Omental fat pad (tissue), 3 donors: ENCODE measurements at regions not wholly inside any gene's neighbourhood (a gene's known extent, or its start where the extent isn't known, plus 50 kb on each side); places are given as distances from the start of the nearest gene placed in this dataset.

Source experiments
- ATAC-seq: fragments of 150-250 bp; one replicate; pipeline ENCODE4 v1.9.1; 2016; ENCODE audit warnings: mild to moderate bottlenecking, moderate library complexity; ENCODE audit not compliant: low FRiP score
- DNase-seq: peaks from one replicate; pipeline ENCODE4 v3.0.0-alpha.2; 2019; ENCODE audit warnings: low spot score
- CTCF ChIP-seq, 3 donors: fragments of 450-650 bp; IDR thresholded peaks; one replicate each; pipeline ENCODE4 v1.5.1; 2016 to 2017; ENCODE audit warnings: antibody characterized with exemption in 3 of 3, mild to moderate bottlenecking in 3 of 3, moderate library complexity in 2 of 3

GRCh38 chr21:38718481-38718880 is 87.2 kb upstream of the ETS2 start:
- TF ChIP-seq CTCF (IDR thresholded peaks at IDR 0.05) = no peak
- ATAC-seq (no peak), DNase-seq (no peak)

DNA sequence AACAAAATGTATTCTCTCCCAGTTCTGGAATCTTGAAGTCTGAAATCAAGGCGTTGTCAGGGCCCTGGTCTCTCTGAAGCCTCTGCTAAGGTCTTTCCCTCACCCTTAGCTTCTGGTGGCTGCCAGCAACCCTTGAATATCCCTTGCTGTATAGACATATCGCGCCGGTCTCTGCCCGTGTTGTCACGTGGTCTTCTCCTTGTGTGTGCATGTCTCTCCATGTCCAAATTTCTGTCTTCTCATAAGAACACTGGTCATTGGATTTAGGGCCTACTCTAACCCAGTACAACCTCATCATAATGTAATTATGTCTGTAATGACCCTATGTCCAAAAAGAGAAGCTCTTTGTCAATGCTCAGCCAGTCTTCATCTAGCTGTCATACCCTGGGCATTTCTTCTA is 85.7 kb upstream of the ETS2 start:
- ATAC-seq (no peak), DNase-seq (no peak)
- no peak for TF ChIP-seq CTCF (IDR thresholded peaks at IDR 0.05)

- no peak for TF ChIP-seq CTCF (IDR thresholded peaks at IDR 0.05)
- DNase-seq (no peak), ATAC-seq (no peak)
Measured at GRCh38 chr21:38721055-38721454, 84.7 kb upstream of the ETS2 start.

DNA sequence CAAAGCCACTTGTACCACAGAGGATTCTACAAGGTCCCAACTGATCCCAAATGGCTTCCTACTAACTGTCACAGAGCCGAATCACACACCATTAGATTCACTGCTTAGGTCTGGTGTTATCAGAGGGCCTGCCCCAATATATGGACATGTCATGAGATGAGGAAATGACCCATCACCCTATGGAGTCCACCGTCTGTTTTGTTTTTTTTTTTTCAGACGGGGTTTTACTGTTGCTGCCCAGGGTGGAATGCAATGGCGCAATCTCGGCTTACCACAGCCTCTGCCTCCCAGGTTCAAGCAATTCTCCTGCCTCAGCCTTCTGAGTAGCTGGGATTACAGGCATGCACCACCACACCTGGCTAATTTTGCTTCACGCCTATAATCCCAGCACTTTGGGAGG is 83.8 kb upstream of the ETS2 start:
- TF ChIP-seq CTCF (IDR thresholded peaks at IDR 0.05) = no peak
- DNase-seq (no peak), ATAC-seq (no peak)

- DNase-seq = no peak
- no peak for ATAC-seq
- no peak for TF ChIP-seq CTCF (IDR thresholded peaks at IDR 0.05)
Measured at GRCh38 chr21:38725196-38726157, 80.3 kb upstream of the ETS2 start.

DNA sequence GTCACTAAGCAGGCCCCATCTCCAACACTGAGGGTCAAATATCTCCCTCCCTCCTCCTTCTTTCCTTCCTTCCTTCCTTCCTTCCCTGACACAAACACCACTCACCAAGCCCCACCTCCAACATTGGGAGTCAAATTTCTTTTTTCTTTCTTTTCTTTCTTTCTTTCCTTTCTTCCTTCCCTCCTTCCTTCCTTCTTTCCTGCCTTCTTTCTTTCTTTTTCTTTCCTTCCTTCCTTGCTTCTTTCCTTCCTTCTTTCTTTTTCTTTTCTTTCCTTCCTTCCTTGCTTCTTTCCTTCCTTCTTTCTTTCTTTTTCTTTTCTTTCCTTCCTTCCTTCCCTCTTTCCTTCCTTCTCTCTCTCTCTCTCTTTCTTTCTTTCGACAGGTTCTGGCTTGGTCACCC is 79.2 kb upstream of the ETS2 start:
- ATAC-seq (no peak), DNase-seq (no peak)
- TF ChIP-seq CTCF (IDR thresholded peaks at IDR 0.05) = no peak

DNA sequence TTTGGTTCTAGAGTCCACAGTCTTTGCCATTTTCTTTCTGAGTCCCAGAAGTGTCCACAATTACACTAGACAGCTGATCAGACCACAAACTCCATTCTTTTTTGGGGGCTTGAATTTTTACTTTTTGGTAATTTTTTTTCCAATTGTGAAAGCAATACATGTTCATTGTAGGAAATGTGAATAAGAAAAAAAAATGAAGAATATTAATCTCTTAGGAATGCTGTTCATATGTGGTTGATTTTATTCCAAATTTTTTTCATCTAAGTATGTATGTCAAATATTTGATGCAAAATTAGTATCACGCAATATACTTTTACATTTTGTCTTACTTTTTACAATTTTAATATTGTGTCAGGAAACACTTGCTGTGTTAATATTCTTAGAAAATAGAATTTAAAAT is 76.4 kb upstream of the ETS2 start:
- no peak for DNase-seq
- ATAC-seq = no peak
- TF ChIP-seq CTCF (IDR thresholded peaks at IDR 0.05) = no peak
